HFFc6 (cell line): ENCODE measurements at regions not wholly inside any gene's neighbourhood (a gene's known extent, or its start where the extent isn't known, plus 50 kb on each side); places are given as distances from the start of the nearest gene placed in this dataset.
A peak's percentile ranks its signal among the peaks of the same experiment; 100 is the strongest.

ENCODE experiments used
- DNase-seq: peaks from one replicate; pipeline ENCODE4 v3.0.0-alpha.2; 2018
- H3K27ac Mint-ChIP-seq: 2 replicates; pipeline ENCODE4 v1.8.0; 2020; ENCODE audit warnings: mild to moderate bottlenecking, mixed read lengths
- H3K27me3 Mint-ChIP-seq: 2 replicates; pipeline ENCODE4 v1.8.0; 2021; ENCODE audit warnings: mild to moderate bottlenecking, moderate library complexity, mixed read lengths; ENCODE audit not compliant: insufficient read depth
- H3K36me3 Mint-ChIP-seq: 2 replicates; pipeline ENCODE4 v1.8.0; 2021; ENCODE audit warnings: low read depth, mixed read lengths
- H3K4me1 Mint-ChIP-seq: 2 replicates; pipeline ENCODE4 v1.8.0; 2020; ENCODE audit warnings: low read depth, mixed read lengths
- H3K4me3 Mint-ChIP-seq: 2 replicates; pipeline ENCODE4 v1.8.0; 2020; ENCODE audit warnings: mild to moderate bottlenecking, moderate library complexity, mixed read lengths
- H3K9me3 Mint-ChIP-seq: 2 replicates; pipeline ENCODE4 v1.8.0; 2020; ENCODE audit warnings: mild to moderate bottlenecking, mixed read lengths
- CTCF ChIP-seq: fragments of 200-600 bp; sonication (generic); IDR thresholded peaks from 2 replicates; pipeline ENCODE4 v1.5.0; 2021; ENCODE audit warnings: antibody characterized with exemption, mild to moderate bottlenecking

GRCh38 chr19:34118879-34119748 lies 53.2 kb upstream of the LSM14A start:
- TF ChIP-seq CTCF: no peak
- H3K36me3 Mint-ChIP-seq: no peaks in the 10 kb centered on the region
- DNase-seq: no peak
- no peaks in the 10 kb centered on the region; the same call in 1 of the 2 replicates for H3K9me3 Mint-ChIP-seq
- H3K4me1 Mint-ChIP-seq: peaks cover 5% of the 10 kb centered on the region; the same call in 1 of the 2 replicates
- H3K4me3 Mint-ChIP-seq: no peak overlapping the region
- H3K27ac Mint-ChIP-seq: no peak overlapping the region
- H3K27me3 Mint-ChIP-seq: peaks cover 30% of the 10 kb centered on the region

GRCh38 chr19:34120141-34120540 lies 52.2 kb upstream of the LSM14A start:
- Mint-ChIP-seq H3K36me3 (no peaks in the 10 kb centered on the region), H3K9me3 (no peaks in the 10 kb centered on the region; the same call in 1 of the 2 replicates), H3K27me3 (peaks cover 32% of the 10 kb centered on the region), H3K4me1 (peaks cover 5% of the 10 kb centered on the region; the same call in 1 of the 2 replicates), H3K27ac (no peak overlapping the region), H3K4me3 (no peak overlapping the region)
- TF ChIP-seq CTCF: no peak
- DNase-seq: no peak

GRCh38 chr19:34120846-34121639 lies 51.3 kb upstream of the LSM14A start:
- Mint-ChIP-seq H3K9me3 (no peaks in the 10 kb centered on the region; the same call in 1 of the 2 replicates), H3K27ac (no peak overlapping the region), H3K4me3 (no peak overlapping the region), H3K27me3 (peaks cover 25% of the 10 kb centered on the region), H3K36me3 (no peaks in the 10 kb centered on the region), H3K4me1 (no peaks in the 10 kb centered on the region)
- DNase-seq: peak; percentile 30
- peak; percentile 88 for TF ChIP-seq CTCF
